ENCODE measurements at regions not wholly inside any gene's neighbourhood (a gene's known extent, or its start where the extent isn't known, plus 50 kb on each side); places are given as distances from the start of the nearest gene placed in this dataset.

DNA sequence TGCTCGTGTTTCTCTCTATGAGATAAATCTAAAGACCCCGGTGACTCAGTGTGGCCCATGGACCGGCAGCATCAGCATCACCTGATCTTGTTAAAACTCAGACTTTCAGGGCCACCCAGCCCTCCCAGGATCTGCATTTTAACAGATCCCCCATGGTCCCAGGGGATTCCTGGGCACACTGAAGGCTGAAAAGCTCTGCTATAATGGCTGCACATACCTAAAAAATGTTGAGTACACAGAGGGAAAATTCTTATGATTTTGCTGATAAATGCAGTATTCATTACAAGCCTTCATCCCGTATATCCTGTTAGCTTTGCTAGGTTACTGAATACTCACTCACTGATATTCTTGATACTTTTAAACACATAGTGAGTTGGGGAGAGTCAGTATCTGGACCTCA lies 200.5 kb downstream of the MYLK4 start:
- no peak for ATAC-seq (ENCODE audit: insufficient read depth, low FRiP score)
- no peaks in the 10 kb centered on the region for H3K27me3 ChIP-seq (ENCODE audit: control insufficient read depth in 3 of 3, insufficient read depth in 3 of 3, low read length in 2 of 3)
- no peak for DNase-seq
- no peak overlapping the region for H3K4me3 ChIP-seq
- no peak overlapping the region for H3K9ac ChIP-seq (ENCODE audit: insufficient read depth in 1 of 2, low read length in 2 of 2)
- no peak for TF ChIP-seq CTCF (IDR thresholded peaks at IDR 0.05; ENCODE audit: control extremely low read depth, extremely low read depth)
- peaks cover 0 to 14% (median 0%) of the 10 kb centered on the region in 5 donors for H3K4me1 ChIP-seq (ENCODE audit: control insufficient read depth in 5 of 5, insufficient read depth in 5 of 5, low read length in 5 of 5)
- H3K9me3 ChIP-seq (ENCODE audit: control insufficient read depth in 4 of 4, insufficient read depth in 3 of 4, low read length in 3 of 4) = peaks cover 0 to 1% (median 0%) of the 10 kb centered on the region in 4 donors
- WGBS, 2 donors = 87 to 91% methylated on average over 4 of the region's 4 CpGs
- H3K27ac ChIP-seq (ENCODE audit: low read depth in 1 of 2, low read length in 1 of 2) = no peak overlapping the region
- H3K36me3 ChIP-seq (ENCODE audit: control insufficient read depth in 4 of 4, insufficient read depth in 4 of 4, low read length in 4 of 4) = no peaks in the 10 kb centered on the region

DNA sequence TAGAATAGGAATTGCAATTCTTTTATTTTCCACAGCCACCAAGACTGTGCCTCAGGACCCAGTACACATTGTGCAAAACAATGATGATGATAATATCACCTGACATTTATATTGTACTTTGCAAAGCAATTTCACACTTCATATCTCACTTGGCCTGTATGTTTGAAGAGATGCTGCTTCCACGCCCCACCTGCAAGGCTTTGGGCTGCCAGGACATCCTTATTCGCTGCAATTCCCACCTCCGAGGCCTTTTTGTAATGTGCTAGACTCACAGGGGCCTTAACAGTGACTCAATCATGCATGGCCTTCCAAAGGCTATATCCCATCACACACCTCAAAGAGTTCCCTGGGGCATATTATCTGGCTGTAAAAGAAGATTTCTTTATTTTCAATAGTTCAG lies 200.9 kb downstream of the MYLK4 start:
- no peaks in the 10 kb centered on the region for H3K27me3 ChIP-seq (ENCODE audit: control insufficient read depth in 3 of 3, insufficient read depth in 3 of 3, low read length in 2 of 3)
- H3K9ac ChIP-seq (ENCODE audit: insufficient read depth in 1 of 2, low read length in 2 of 2) = no peak overlapping the region
- H3K4me1 ChIP-seq (ENCODE audit: control insufficient read depth in 5 of 5, insufficient read depth in 5 of 5, low read length in 5 of 5) = peaks cover 0 to 13% (median 0%) of the 10 kb centered on the region in 5 donors
- ATAC-seq (ENCODE audit: insufficient read depth, low FRiP score) = no peak
- no peaks in the 10 kb centered on the region for H3K36me3 ChIP-seq (ENCODE audit: control insufficient read depth in 4 of 4, insufficient read depth in 4 of 4, low read length in 4 of 4)
- 96 to 98% methylated on average over 3 of the region's 3 CpGs for WGBS, 2 donors
- H3K27ac ChIP-seq (ENCODE audit: low read depth in 1 of 2, low read length in 1 of 2) = no peak overlapping the region
- no peak for TF ChIP-seq CTCF (IDR thresholded peaks at IDR 0.05; ENCODE audit: control extremely low read depth, extremely low read depth)
- H3K4me3 ChIP-seq = no peak overlapping the region
- H3K9me3 ChIP-seq (ENCODE audit: control insufficient read depth in 4 of 4, insufficient read depth in 3 of 4, low read length in 3 of 4) = peaks cover 0 to 1% (median 0%) of the 10 kb centered on the region in 4 donors
- no peak for DNase-seq

DNA sequence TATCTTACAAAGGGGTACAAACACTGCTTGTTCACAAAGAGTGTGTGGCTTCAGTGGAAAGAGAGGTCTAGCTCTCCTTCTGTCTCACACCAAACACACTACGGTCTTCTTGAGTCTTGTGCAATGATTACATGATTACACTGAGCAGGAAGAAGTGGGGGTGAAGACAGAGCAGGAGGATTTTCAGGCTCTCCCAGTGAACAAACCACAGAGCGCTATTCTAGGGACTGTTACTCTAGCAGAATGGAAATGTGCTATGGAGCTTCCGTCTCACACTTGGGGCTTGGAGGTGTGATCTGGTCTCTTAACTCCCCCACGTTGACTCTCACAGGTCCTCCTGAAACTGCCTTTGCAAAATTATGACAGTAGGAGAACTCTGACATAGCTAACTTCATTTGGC lies 203.4 kb downstream of the MYLK4 start:
- ATAC-seq (ENCODE audit: insufficient read depth, low FRiP score) (no peak), DNase-seq (peak in 1 of 3 donors; percentile 45)
- H3K4me1 ChIP-seq (ENCODE audit: control insufficient read depth in 5 of 5, insufficient read depth in 5 of 5, low read length in 5 of 5) = peaks cover 0 to 18% (median 0%) of the 10 kb centered on the region in 5 donors
- H3K27ac ChIP-seq (ENCODE audit: low read depth in 1 of 2, low read length in 1 of 2) = no peak overlapping the region
- H3K9ac ChIP-seq (ENCODE audit: insufficient read depth in 1 of 2, low read length in 2 of 2) = no peak overlapping the region
- no peaks in the 10 kb centered on the region for H3K27me3 ChIP-seq (ENCODE audit: control insufficient read depth in 3 of 3, insufficient read depth in 3 of 3, low read length in 2 of 3)
- no peaks in the 10 kb centered on the region for H3K36me3 ChIP-seq (ENCODE audit: control insufficient read depth in 4 of 4, insufficient read depth in 4 of 4, low read length in 4 of 4)
- WGBS, 2 donors = 25 to 55% methylated on average over 4 of the region's 4 CpGs
- no peak overlapping the region for H3K4me3 ChIP-seq
- TF ChIP-seq CTCF (IDR thresholded peaks at IDR 0.05; ENCODE audit: control extremely low read depth, extremely low read depth) = no peak
- H3K9me3 ChIP-seq (ENCODE audit: control insufficient read depth in 4 of 4, insufficient read depth in 3 of 4, low read length in 3 of 4) = peaks cover 0 to 1% (median 0%) of the 10 kb centered on the region in 4 donors

- WGBS, 2 donors = 40 to 75% methylated on average over 8 of the region's 8 CpGs
Observed at GRCh38 chr6:2546901-2547300, 203.8 kb downstream of the MYLK4 start.

More at GRCh38 chr6:2546901-2547300, 203.8 kb downstream of the MYLK4 start:
- Histone ChIP-seq H3K4me1 (ENCODE audit: control insufficient read depth in 5 of 5, insufficient read depth in 5 of 5, low read length in 5 of 5) (peaks cover 0 to 20% (median 0%) of the 10 kb centered on the region in 5 donors), H3K9ac (ENCODE audit: insufficient read depth in 1 of 2, low read length in 2 of 2) (no peak overlapping the region), H3K27me3 (ENCODE audit: control insufficient read depth in 3 of 3, insufficient read depth in 3 of 3, low read length in 2 of 3) (no peaks in the 10 kb centered on the region), H3K27ac (ENCODE audit: low read depth in 1 of 2, low read length in 1 of 2) (no peak overlapping the region), H3K4me3 (no peak overlapping the region), H3K9me3 (ENCODE audit: control insufficient read depth in 4 of 4, insufficient read depth in 3 of 4, low read length in 3 of 4) (peaks cover 0 to 1% (median 0%) of the 10 kb centered on the region in 4 donors), H3K36me3 (ENCODE audit: control insufficient read depth in 4 of 4, insufficient read depth in 4 of 4, low read length in 4 of 4) (no peaks in the 10 kb centered on the region)
- ATAC-seq (ENCODE audit: insufficient read depth, low FRiP score) = no peak
- peak in 1 of 3 donors; percentile 55 for DNase-seq
- no peak for TF ChIP-seq CTCF (IDR thresholded peaks at IDR 0.05; ENCODE audit: control extremely low read depth, extremely low read depth)

All from lung (tissue), 11 donors.